Activated naive CD4-positive, alpha-beta T cell treated with anti-CD3 and anti-CD28 coated beads, Interleukin-2, amount 50 U/mL, for 72 hours (primary cell): ENCODE measurements at regions not wholly inside any gene's neighbourhood (a gene's known extent, or its start where the extent isn't known, plus 50 kb on each side); places are given as distances from the start of the nearest gene placed in this dataset.

Experiments used
- ATAC-seq, 2 donors: fragments of 150-1000 bp; cut with Tn5 transposase; 2 replicates each; pipeline ENCODE4 v1.10.0; 2021; ENCODE audit warnings: mild to moderate bottlenecking in 2 of 2, moderate library complexity in 2 of 2
- DNase-seq, 2 donors: peaks; one replicate each; pipeline ENCODE4 v3.0.0; 2021 to 2022; ENCODE audit warnings: low spot score in 2 of 2
- H3K27ac Mint-ChIP-seq, 2 donors: one replicate each; pipeline ENCODE4 v1.8.0; 2022; ENCODE audit warnings: mild to moderate bottlenecking in 2 of 2, mixed read lengths in 2 of 2
- H3K36me3 Mint-ChIP-seq, 2 donors: one replicate each; pipeline ENCODE4 v1.8.0; 2022; ENCODE audit warnings: mixed read lengths in 2 of 2
- H3K9me3 Mint-ChIP-seq, 2 donors: one replicate each; pipeline ENCODE4 v1.8.0; 2022; ENCODE audit warnings: mixed read lengths in 2 of 2

- Mint-ChIP-seq H3K27ac (no peak overlapping the region), H3K36me3 (peaks cover 0 to 5% of the 10 kb centered on the region in 2 donors), H3K9me3 (no peaks in the 10 kb centered on the region)
- DNase-seq (no peak), ATAC-seq (no peak)
Measured at GRCh38 chr6:28646650-28647049, 121.0 kb downstream of the GPX5 start.

- peak in 1 of 2 donors; percentile 75 for DNase-seq
- peak overlapping the region; percentile 79 to 96 for H3K27ac Mint-ChIP-seq
Measured at GRCh38 chr6:28648035-28648877, 122.6 kb downstream of the GPX5 start.

GRCh38 chr6:28648878-28649375 is 123.2 kb downstream of the GPX5 start:
- DNase-seq = no peak
- peaks cover 0 to 5% of the 10 kb centered on the region in 2 donors for H3K36me3 Mint-ChIP-seq
- no peak overlapping the region for H3K27ac Mint-ChIP-seq
- no peaks in the 10 kb centered on the region for H3K9me3 Mint-ChIP-seq
- peak in 1 of 2 donors; percentile 18 for ATAC-seq

More at GRCh38 chr6:28648035-28648877, 122.6 kb downstream of the GPX5 start:
- Mint-ChIP-seq H3K36me3 (peaks cover 0 to 5% of the 10 kb centered on the region in 2 donors), H3K9me3 (no peaks in the 10 kb centered on the region)
- peak; percentile 36 to 72 for ATAC-seq

- H3K36me3 Mint-ChIP-seq = peaks cover 0 to 5% of the 10 kb centered on the region in 2 donors
- H3K9me3 Mint-ChIP-seq = no peaks in the 10 kb centered on the region
- DNase-seq (no peak), ATAC-seq (no peak)
- H3K27ac Mint-ChIP-seq = no peak overlapping the region
Measured at GRCh38 chr6:28651161-28651560, 125.5 kb downstream of the GPX5 start.

- peaks cover 4 to 20% of the 10 kb centered on the region in 2 donors for H3K36me3 Mint-ChIP-seq
Measured at GRCh38 chr6:28653876-28654275, 128.2 kb downstream of the GPX5 start.

GRCh38 chr6:28655164-28655563 is 129.5 kb downstream of the GPX5 start:
- Mint-ChIP-seq H3K9me3 (no peaks in the 10 kb centered on the region), H3K27ac (no peak overlapping the region), H3K36me3 (peaks cover 4 to 20% of the 10 kb centered on the region in 2 donors)
- ATAC-seq = no peak
- no peak for DNase-seq

More at GRCh38 chr6:28653876-28654275, 128.2 kb downstream of the GPX5 start:
- Mint-ChIP-seq H3K27ac (no peak overlapping the region), H3K9me3 (no peaks in the 10 kb centered on the region)
- no peak for ATAC-seq
- no peak for DNase-seq

- Mint-ChIP-seq H3K9me3 (no peaks in the 10 kb centered on the region), H3K27ac (no peak overlapping the region), H3K36me3 (peaks cover 4 to 20% of the 10 kb centered on the region in 2 donors)
- DNase-seq (no peak), ATAC-seq (no peak)
Measured at GRCh38 chr6:28656715-28657114, 131.0 kb downstream of the GPX5 start.

- Mint-ChIP-seq H3K27ac (peak overlapping the region; percentile 92 to 100), H3K9me3 (no peaks in the 10 kb centered on the region), H3K36me3 (peaks cover 4 to 20% of the 10 kb centered on the region in 2 donors)
- ATAC-seq (no peak), DNase-seq (no peak)
Measured at GRCh38 chr6:28657381-28657768, 131.7 kb downstream of the GPX5 start.

- H3K9me3 Mint-ChIP-seq = no peaks in the 10 kb centered on the region
- DNase-seq = peak in 1 of 2 donors; percentile 70
- peak overlapping the region; percentile 92 to 100 for H3K27ac Mint-ChIP-seq
- peak; percentile 86 to 92 for ATAC-seq
- peaks cover 4 to 20% of the 10 kb centered on the region in 2 donors for H3K36me3 Mint-ChIP-seq
Measured at GRCh38 chr6:28657769-28658465, 132.2 kb downstream of the GPX5 start.

GRCh38 chr6:28658475-28659249 is 133.0 kb downstream of the GPX5 start:
- H3K27ac Mint-ChIP-seq = peak overlapping the region; percentile 92 to 100
- DNase-seq (no peak), ATAC-seq (peak in 1 of 2 donors; percentile 9)
- H3K9me3 Mint-ChIP-seq = no peaks in the 10 kb centered on the region
- H3K36me3 Mint-ChIP-seq = peaks cover 4 to 20% of the 10 kb centered on the region in 2 donors

- no peak for ATAC-seq
- peaks cover 4 to 20% of the 10 kb centered on the region in 2 donors for H3K36me3 Mint-ChIP-seq
- no peaks in the 10 kb centered on the region for H3K9me3 Mint-ChIP-seq
- no peak overlapping the region for H3K27ac Mint-ChIP-seq
- no peak for DNase-seq
Measured at GRCh38 chr6:28659250-28659566, 133.5 kb downstream of the GPX5 start.

GRCh38 chr6:28661097-28661713 is 135.5 kb downstream of the GPX5 start:
- Mint-ChIP-seq H3K27ac (no peak overlapping the region), H3K9me3 (no peaks in the 10 kb centered on the region), H3K36me3 (peaks cover 4 to 20% of the 10 kb centered on the region in 2 donors)
- ATAC-seq = no peak
- no peak for DNase-seq

GRCh38 chr6:28664870-28665396 is 139.3 kb downstream of the GPX5 start:
- Mint-ChIP-seq H3K9me3 (no peaks in the 10 kb centered on the region), H3K36me3 (no peaks in the 10 kb centered on the region), H3K27ac (no peak overlapping the region)
- ATAC-seq = no peak
- DNase-seq = no peak

GRCh38 chr6:28673417-28673786 is 147.7 kb downstream of the GPX5 start:
- DNase-seq (no peak), ATAC-seq (no peak)
- H3K27ac Mint-ChIP-seq = peak overlapping the region; percentile 64 to 95
- H3K9me3 Mint-ChIP-seq = peaks cover 5 to 6% of the 10 kb centered on the region in 2 donors
- peaks cover 6 to 14% of the 10 kb centered on the region in 2 donors for H3K36me3 Mint-ChIP-seq

- peak overlapping the region; percentile 64 to 95 for H3K27ac Mint-ChIP-seq
- H3K9me3 Mint-ChIP-seq = peaks cover 5 to 6% of the 10 kb centered on the region in 2 donors
- H3K36me3 Mint-ChIP-seq = peaks cover 6 to 14% of the 10 kb centered on the region in 2 donors
- ATAC-seq (peak; percentile 46 to 78), DNase-seq (peak in 1 of 2 donors; percentile 70)
Measured at GRCh38 chr6:28673787-28674671, 148.3 kb downstream of the GPX5 start.
